K562 (cell line): ENCODE measurements at regions not wholly inside any gene's neighbourhood (a gene's known extent, or its start where the extent isn't known, plus 50 kb on each side); places are given as distances from the start of the nearest gene placed in this dataset.

Experiments used
- ATAC-seq: fragments of 200-7000 bp; cut with Tn5 transposase; 3 replicates; pipeline ENCODE4 v1.9.1; 2020; ENCODE audit warnings: moderate library complexity
- BruUV-seq: library from RNA; stranded (reverse); fragments of 400-500 nt; replicated peaks from 2 replicates; lab custom pipeline; 2021; lab: Mats Ljungman, UMichigan
- CTCF ChIA-PET: fragments of 300-600 bp; formaldehyde crosslinking; extraction: SDS; loops from one replicate; lab custom pipeline; 2021; ENCODE audit warnings: low intra/inter-chr PET ratio; lab: Yijun Ruan, JAX
- POLR2A ChIA-PET: fragments of 300-600, 350-650 bp; sonication (Branson Sonifier 250); formaldehyde crosslinking; extraction: SDS; loops from one replicate; lab custom pipeline; 2021; ENCODE audit warnings: antibody characterized with exemption, inconsistent platforms; lab: Yijun Ruan, JAX
- DNase-seq, 4 experiments: peaks; one replicate each; pipeline versions ENCODE4 v3.0.0 to v3.0.0-alpha.2; 2011 to 2018; ENCODE audit warnings: low spot score in 3 of 4, mixed read lengths in 3 of 4; ENCODE audit errors: extremely low read depth in 1 of 4
- FAIRE-seq: peaks from 2 replicates; lab custom pipeline; 2011; peaks lifted over from hg19 to GRCh38; lab: Jason Lieb, UNC
- H2AFZ ChIP-seq: 2 replicates; pipeline ENCODE4 v1.6.0; 2011; ENCODE audit warnings: low read depth, low read length, control low read depth, inconsistent platforms
- H3K27ac ChIP-seq: fragments of 200-600 bp; 3 replicates; pipeline ENCODE4 v1.8.0; 2011; ENCODE audit warnings: low read depth, mild to moderate bottlenecking, control low read depth, inconsistent platforms, low read length, moderate library complexity, mixed read lengths; ENCODE audit errors: extremely low read depth
- H3K27me3 ChIP-seq, 2 experiments: fragments of 300-600 bp in 1 of 2; 2 replicates in 1 of 2; 3 replicates in 1 of 2; pipeline versions ENCODE4 v1.6.0 to v1.8.0; 2011; ENCODE audit warnings: inconsistent platforms in 2 of 2, low read length in 2 of 2, mild to moderate bottlenecking in 1 of 2, mixed read lengths in 1 of 2, moderate library complexity in 1 of 2; ENCODE audit not compliant: control insufficient read depth in 2 of 2, insufficient read depth in 2 of 2
- H3K36me3 ChIP-seq: fragments of 300-600 bp; 3 replicates; pipeline ENCODE4 v1.8.0; 2011; ENCODE audit warnings: mild to moderate bottlenecking, low read length, inconsistent platforms; ENCODE audit not compliant: control insufficient read depth, insufficient read depth
- H3K4me1 ChIP-seq, 2 experiments: fragments of 200-600 bp in 1 of 2; replicated peaks in 1 of 2; 2 replicates in 1 of 2; 3 replicates in 1 of 2; pipeline versions ENCODE4 v1.5.1 to v1.8.0; 2011; ENCODE audit warnings: inconsistent platforms in 2 of 2, low read length in 2 of 2, mild to moderate bottlenecking in 1 of 2, mixed read lengths in 1 of 2, moderate library complexity in 1 of 2; ENCODE audit not compliant: control insufficient read depth in 2 of 2, insufficient read depth in 2 of 2
- H3K4me2 ChIP-seq: 2 replicates; pipeline ENCODE4 v1.6.1; 2011; ENCODE audit warnings: low read length, control low read depth, inconsistent platforms, mixed read lengths; ENCODE audit not compliant: insufficient read depth
- H3K4me3 ChIP-seq: fragments of 200-600 bp; sonication (generic), shearing (Covaris generic); 2 replicates; pipeline ENCODE4 v1.5.1; 2016; ENCODE audit warnings: control low read depth, inconsistent platforms
- H3K79me2 ChIP-seq: fragments of 200-600 bp; 3 replicates; pipeline ENCODE4 v1.8.0; 2011; ENCODE audit warnings: low read length, inconsistent platforms; ENCODE audit not compliant: control insufficient read depth, insufficient read depth
- H3K9ac ChIP-seq, 2 experiments: 2 replicates each; pipeline versions ENCODE4 v1.6.0 to v1.6.1; 2011; ENCODE audit warnings: low read depth in 2 of 2, low read length in 2 of 2, control low read depth in 1 of 2, inconsistent platforms in 1 of 2, mild to moderate bottlenecking in 1 of 2, mixed read lengths in 1 of 2; ENCODE audit not compliant: insufficient read depth in 1 of 2
- H3K9me1 ChIP-seq: one replicate; pipeline ENCODE4 v1.6.0; 2011; ENCODE audit warnings: inconsistent platforms, mild to moderate bottlenecking, low read length, moderate library complexity; ENCODE audit not compliant: control insufficient read depth, insufficient read depth
- H3K9me3 ChIP-seq: replicated peaks from 2 replicates; pipeline ENCODE4 v1.5.1; 2011; ENCODE audit warnings: low read depth, low read length, inconsistent platforms; ENCODE audit not compliant: control insufficient read depth, insufficient read depth
- H4K20me1 ChIP-seq: replicated peaks from 2 replicates; pipeline ENCODE4 v1.6.1; 2011; ENCODE audit warnings: low read length, inconsistent platforms, mixed read lengths; ENCODE audit not compliant: control insufficient read depth, insufficient read depth
- DMBX1 ChIP-seq: fragments of 250-450 bp; sonication (Bioruptor Pico); IDR thresholded peaks from 2 replicates; pipeline ENCODE4 v1.8.0; 2022; ENCODE audit warnings: inconsistent platforms, mild to moderate bottlenecking, moderate library complexity, borderline replicate concordance
- E2F4 ChIP-seq: sonication (generic); formaldehyde crosslinking; IDR thresholded peaks from 2 replicates; pipeline ENCODE4 v1.8.0; 2022; ENCODE audit warnings: mild to moderate bottlenecking, low read depth, missing genetic modification reagents
- FOS ChIP-seq: IDR thresholded peaks from 3 replicates; pipeline ENCODE4 v1.6.1; 2011; ENCODE audit not compliant: insufficient read length; ENCODE audit errors: extremely low read depth
- FOXP4 ChIP-seq: sonication (generic); formaldehyde crosslinking; IDR thresholded peaks from 2 replicates; pipeline ENCODE4 v1.8.0; 2022; ENCODE audit warnings: mild to moderate bottlenecking, missing genetic modification reagents, borderline replicate concordance
- GABPB1 ChIP-seq: sonication (generic); formaldehyde crosslinking; IDR thresholded peaks from 2 replicates; pipeline ENCODE4 v1.8.0; 2022; ENCODE audit warnings: mild to moderate bottlenecking, missing genetic modification reagents
- HEY1 ChIP-seq: fragments of 250-450 bp; sonication (Bioruptor Pico); IDR thresholded peaks from 2 replicates; pipeline ENCODE4 v1.5.0; 2020; ENCODE audit warnings: mild to moderate bottlenecking, moderate library complexity, borderline replicate concordance
- NFIC ChIP-seq: fragments of 450-650 bp; IDR thresholded peaks from 2 replicates; pipeline ENCODE4 v1.6.1; 2017; ENCODE audit warnings: mild to moderate bottlenecking, inconsistent platforms
- PKNOX1 ChIP-seq: fragments of 450-650 bp; IDR thresholded peaks from 2 replicates; pipeline ENCODE4 v1.6.1; 2016
- RFX7 ChIP-seq: fragments of 250-450 bp; sonication (Bioruptor Pico); IDR thresholded peaks from 2 replicates; pipeline ENCODE4 v1.5.1; 2021; ENCODE audit warnings: mild to moderate bottlenecking
- SMARCA4 ChIP-seq: fragments of 450-650 bp; IDR thresholded peaks from 2 replicates; pipeline ENCODE4 v1.6.1; 2016
- TRIM24 ChIP-seq, 2 experiments: fragments of 450-650 bp; IDR thresholded peaks; 2 replicates each; pipeline ENCODE4 v1.6.1; 2016
- ZBED1 ChIP-seq: IDR thresholded peaks from 2 replicates; pipeline ENCODE4 v1.6.1; 2014
- ZBTB8A ChIP-seq: fragments of 450-650 bp; IDR thresholded peaks from 2 replicates; pipeline ENCODE4 v1.6.1; 2018; ENCODE audit warnings: mild to moderate bottlenecking, moderate library complexity; ENCODE audit not compliant: partially characterized antibody
- ZNF398 ChIP-seq: fragments of 250-450 bp; sonication (Bioruptor Pico); IDR thresholded peaks from 2 replicates; pipeline ENCODE4 v1.8.0; 2021; ENCODE audit warnings: moderate library complexity, mild to moderate bottlenecking, inconsistent platforms
- ZSCAN32 ChIP-seq: fragments of 450-650 bp; formaldehyde crosslinking; IDR thresholded peaks from 2 replicates; pipeline ENCODE4 v1.4.0; 2020; ENCODE audit warnings: mild to moderate bottlenecking, moderate library complexity
- WGBS: fragments of 100-300 bp; shearing (Covaris generic); methylation state at CpG from one replicate; pipeline ENCODE4 v1.1.6; 2016; ENCODE audit warnings: low coverage, mixed read lengths; ENCODE audit not compliant: insufficient coverage; ENCODE audit errors: missing lambda C conversion rate; 5-methylcytosine and 5-hydroxymethylcytosine counted together
- in situ Hi-C: fragments of 300-500 bp; cut with MboI; formaldehyde crosslinking; loops from 4 replicates; pipeline ENCODE4 v1.15.0; 2018; ENCODE audit warnings: inconsistent platforms, mixed read lengths
- intact Hi-C: fragments of 100-400 bp; cut with micrococcal nuclease; formaldehyde crosslinking; loops from 2 replicates; pipeline ENCODE4 v1.14.2; 2022
- TF ChIP-seq, protein P1 (sequence below): fragments of 450-650 bp; formaldehyde crosslinking; IDR thresholded peaks from 2 replicates; pipeline ENCODE4 v1.4.0; 2020; ENCODE audit warnings: mild to moderate bottlenecking, moderate library complexity

DNA sequence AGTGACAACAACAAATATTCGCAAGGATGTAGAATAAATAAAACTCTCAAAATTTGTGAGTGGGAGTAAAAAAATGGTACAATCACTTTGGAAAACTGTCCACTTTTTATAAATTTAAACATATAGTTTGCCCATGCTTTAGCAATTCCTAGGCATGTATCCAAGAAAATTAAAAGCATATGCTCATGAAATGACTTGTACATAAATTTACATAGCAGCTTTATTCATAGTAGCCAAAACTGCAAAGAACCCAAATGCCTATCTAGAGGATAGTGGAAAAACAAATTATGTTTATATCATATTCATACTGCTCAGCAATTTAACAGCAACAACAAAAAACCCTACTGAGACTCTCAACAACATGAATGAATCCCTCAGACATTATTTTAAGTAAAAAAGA, 363.6 kb upstream of the CCDC54 start (continued):
- TF ChIP-seq HEY1 (CRISPR knock-in tag) = no peak

DNA sequence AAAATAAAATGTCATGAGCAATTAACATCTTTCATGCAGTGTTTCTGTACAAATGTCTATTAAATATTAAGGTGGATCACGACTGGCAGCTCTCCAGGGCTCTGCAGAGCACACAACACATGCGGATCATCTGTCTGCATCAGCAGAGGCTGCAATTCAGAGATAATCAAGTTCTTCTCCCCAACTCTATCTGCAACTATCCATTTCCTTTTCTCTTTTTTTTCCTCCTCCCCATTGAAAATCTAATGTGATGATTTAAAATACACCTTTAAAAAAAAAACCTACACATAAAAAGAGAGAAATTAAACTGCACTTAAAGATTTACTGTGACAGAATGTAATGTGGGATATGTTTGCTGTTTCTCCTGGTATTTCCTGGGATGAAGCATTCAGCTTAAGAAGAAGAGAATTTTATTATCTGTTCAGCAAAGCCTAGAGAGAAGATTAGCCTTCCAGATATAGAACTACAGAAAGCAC, 352.6 kb upstream of the CCDC54 start:
- Histone ChIP-seq H2AFZ (no peak overlapping the region), H3K4me2 (no peak overlapping the region), H3K36me3 (no peaks in the 10 kb centered on the region), H3K27ac (no peak overlapping the region), H3K79me2 (no peaks in the 10 kb centered on the region), H3K9me1 (no peaks in the 10 kb centered on the region), H3K27me3 (no peaks in the 10 kb centered on the region), H3K9ac (no peak overlapping the region), H3K9me3 (no peaks in the 10 kb centered on the region), H3K4me3 (no peak overlapping the region), H4K20me1 (no peaks in the 10 kb centered on the region), H3K4me1 (no peaks in the 10 kb centered on the region)
- DNase-seq (no peak), ATAC-seq (no peak), FAIRE-seq (no peak)
- intact Hi-C loops = no loop called here
- POLR2A ChIA-PET = no interaction called here
- 0% methylated on average over 2 of the region's 2 CpGs for WGBS
- in situ Hi-C loops = no loop called here
- BruUV-seq = no TSS peak
- CTCF ChIA-PET = no interaction called here
- TF ChIP-seq RFX7 = no peak
- TF ChIP-seq TRIM24 (IDR thresholded peaks at IDR 0.05) = no peak
- TF ChIP-seq E2F4 (CRISPR knock-in tag) = no peak
- TF ChIP-seq SMARCA4 = no peak
- TF ChIP-seq ZBTB8A = no peak
- no peak for TF ChIP-seq FOXP4 (CRISPR knock-in tag)
- TF ChIP-seq ZSCAN32 = no peak
- TF ChIP-seq PKNOX1 = no peak
- TF ChIP-seq GABPB1 (CRISPR knock-in tag) = no peak
- TF ChIP-seq NFIC = no peak
- no peak for TF ChIP-seq DMBX1 (CRISPR knock-in tag)
- TF ChIP-seq ZNF398 = no peak
- TF ChIP-seq FOS = no peak
- TF ChIP-seq ZBED1 = no peak
- TF ChIP-seq, protein P1, sequence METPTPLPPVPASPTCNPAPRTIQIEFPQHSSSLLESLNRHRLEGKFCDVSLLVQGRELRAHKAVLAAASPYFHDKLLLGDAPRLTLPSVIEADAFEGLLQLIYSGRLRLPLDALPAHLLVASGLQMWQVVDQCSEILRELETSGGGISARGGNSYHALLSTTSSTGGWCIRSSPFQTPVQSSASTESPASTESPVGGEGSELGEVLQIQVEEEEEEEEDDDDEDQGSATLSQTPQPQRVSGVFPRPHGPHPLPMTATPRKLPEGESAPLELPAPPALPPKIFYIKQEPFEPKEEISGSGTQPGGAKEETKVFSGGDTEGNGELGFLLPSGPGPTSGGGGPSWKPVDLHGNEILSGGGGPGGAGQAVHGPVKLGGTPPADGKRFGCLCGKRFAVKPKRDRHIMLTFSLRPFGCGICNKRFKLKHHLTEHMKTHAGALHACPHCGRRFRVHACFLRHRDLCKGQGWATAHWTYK (CRISPR knock-in tag) = no peak
